Stimulated activated naive CD8-positive, alpha-beta T cell treated with anti-CD3 and anti-CD28 coated beads, Interleukin-15, Interleukin-2, amounts not matched to agents 100 U/mL and 50 U/mL, for 24 hours (primary cell): ENCODE measurements at regions not wholly inside any gene's neighbourhood (a gene's known extent, or its start where the extent isn't known, plus 50 kb on each side); places are given as distances from the start of the nearest gene placed in this dataset.
A peak's percentile ranks its signal among the peaks of the same experiment; 100 is the strongest.

Experiments used
- ATAC-seq: fragments of 150-1000 bp; cut with Tn5 transposase; one replicate; pipeline ENCODE4 v1.10.0; 2021
- DNase-seq: peaks from one replicate; pipeline ENCODE4 v3.0.0; 2021

GRCh38 chr3:107970993-107971580 lies 119.7 kb downstream of the CD47 start:
- DNase-seq = no peak
- no peak for ATAC-seq

- ATAC-seq = peak; percentile 43
- no peak for DNase-seq
Observed at GRCh38 chr3:107969994-107970819, 120.6 kb downstream of the CD47 start.

- ATAC-seq = no peak
- DNase-seq = no peak
Observed at GRCh38 chr3:107969525-107969924, 121.3 kb downstream of the CD47 start.

- ATAC-seq (no peak), DNase-seq (no peak)
Observed at GRCh38 chr3:107966276-107966675, 124.6 kb downstream of the CD47 start.

GRCh38 chr3:107965136-107965655 lies 125.6 kb downstream of the CD47 start:
- no peak for ATAC-seq

GRCh38 chr3:107963581-107963980 lies 127.2 kb downstream of the CD47 start:
- DNase-seq (no peak), ATAC-seq (no peak)

More at GRCh38 chr3:107965136-107965655, 125.6 kb downstream of the CD47 start:
- no peak for DNase-seq

- ATAC-seq = no peak
- no peak for DNase-seq
Observed at GRCh38 chr3:107962946-107963345, 127.9 kb downstream of the CD47 start.

- no peak for DNase-seq
- no peak for ATAC-seq
Observed at GRCh38 chr3:107962037-107962436, 128.8 kb downstream of the CD47 start.

GRCh38 chr3:107959550-107960154 lies 131.2 kb downstream of the CD47 start:
- ATAC-seq (no peak), DNase-seq (no peak)

GRCh38 chr3:107958146-107958545 lies 132.7 kb downstream of the CD47 start:
- no peak for DNase-seq
- ATAC-seq = no peak

- ATAC-seq (no peak), DNase-seq (no peak)
Observed at GRCh38 chr3:107956991-107957900, 133.6 kb downstream of the CD47 start.

GRCh38 chr3:107954845-107955244 lies 136.0 kb downstream of the CD47 start:
- ATAC-seq (no peak), DNase-seq (no peak)

- no peak for DNase-seq
- no peak for ATAC-seq
Observed at GRCh38 chr3:107953722-107954121, 137.1 kb downstream of the CD47 start.

GRCh38 chr3:107951126-107951525 lies 139.7 kb downstream of the CD47 start:
- DNase-seq = no peak
- no peak for ATAC-seq

GRCh38 chr3:107950417-107950816 lies 140.4 kb downstream of the CD47 start:
- DNase-seq = no peak
- ATAC-seq = no peak

- ATAC-seq (no peak), DNase-seq (no peak)
Observed at GRCh38 chr3:107949394-107949970, 141.3 kb downstream of the CD47 start.

- no peak for DNase-seq
- ATAC-seq = no peak
Observed at GRCh38 chr3:107947203-107947602, 143.6 kb downstream of the CD47 start.

GRCh38 chr3:107946700-107947099 lies 144.1 kb downstream of the CD47 start:
- no peak for DNase-seq

GRCh38 chr3:107945417-107946094 lies 145.3 kb downstream of the CD47 start:
- DNase-seq = no peak
- no peak for ATAC-seq

More at GRCh38 chr3:107946700-107947099, 144.1 kb downstream of the CD47 start:
- ATAC-seq = no peak

- ATAC-seq (no peak), DNase-seq (no peak)
Observed at GRCh38 chr3:107943786-107944523, 146.9 kb downstream of the CD47 start.
